Panc1 (cell line): ENCODE measurements at regions not wholly inside any gene's neighbourhood (a gene's known extent, or its start where the extent isn't known, plus 50 kb on each side); places are given as distances from the start of the nearest gene placed in this dataset.

Experiments used
- CTCF ChIP-seq: fragments of 450-650 bp; IDR thresholded peaks from 2 replicates; pipeline ENCODE4 v1.5.1; 2017; ENCODE audit warnings: mild to moderate bottlenecking
- POLR2AphosphoS5 ChIP-seq: IDR thresholded peaks from 2 replicates; pipeline ENCODE4 v1.6.1; 2012; ENCODE audit warnings: mild to moderate bottlenecking, low read depth, low read length, moderate library complexity
- SIN3A ChIP-seq: IDR thresholded peaks from 2 replicates; pipeline ENCODE4 v1.6.1; 2012; ENCODE audit warnings: low read depth, mild to moderate bottlenecking, low read length, moderate library complexity, borderline replicate concordance; ENCODE audit not compliant: insufficient read depth
- TCF7L2 ChIP-seq: IDR thresholded peaks from 2 replicates; pipeline ENCODE4 v1.6.1; 2011; ENCODE audit warnings: mild to moderate bottlenecking, low read depth, low read length, inconsistent platforms
- TF ChIP-seq, protein P1 (sequence below), 2 experiments: IDR thresholded peaks; 2 replicates each; pipeline ENCODE4 v1.6.1; 2011 to 2012; ENCODE audit warnings: low read depth in 2 of 2, control low read depth in 1 of 2, low read length in 1 of 2, mild to moderate bottlenecking in 1 of 2, moderate library complexity in 1 of 2; ENCODE audit not compliant: insufficient read depth in 1 of 2

GRCh38 chr20:51299413-51299812 lies 243.1 kb downstream of the NFATC2 start:
- TF ChIP-seq SIN3A (no peak), CTCF (no peak), POLR2AphosphoS5 (no peak), TCF7L2 (no peak)
- TF ChIP-seq, protein P1, sequence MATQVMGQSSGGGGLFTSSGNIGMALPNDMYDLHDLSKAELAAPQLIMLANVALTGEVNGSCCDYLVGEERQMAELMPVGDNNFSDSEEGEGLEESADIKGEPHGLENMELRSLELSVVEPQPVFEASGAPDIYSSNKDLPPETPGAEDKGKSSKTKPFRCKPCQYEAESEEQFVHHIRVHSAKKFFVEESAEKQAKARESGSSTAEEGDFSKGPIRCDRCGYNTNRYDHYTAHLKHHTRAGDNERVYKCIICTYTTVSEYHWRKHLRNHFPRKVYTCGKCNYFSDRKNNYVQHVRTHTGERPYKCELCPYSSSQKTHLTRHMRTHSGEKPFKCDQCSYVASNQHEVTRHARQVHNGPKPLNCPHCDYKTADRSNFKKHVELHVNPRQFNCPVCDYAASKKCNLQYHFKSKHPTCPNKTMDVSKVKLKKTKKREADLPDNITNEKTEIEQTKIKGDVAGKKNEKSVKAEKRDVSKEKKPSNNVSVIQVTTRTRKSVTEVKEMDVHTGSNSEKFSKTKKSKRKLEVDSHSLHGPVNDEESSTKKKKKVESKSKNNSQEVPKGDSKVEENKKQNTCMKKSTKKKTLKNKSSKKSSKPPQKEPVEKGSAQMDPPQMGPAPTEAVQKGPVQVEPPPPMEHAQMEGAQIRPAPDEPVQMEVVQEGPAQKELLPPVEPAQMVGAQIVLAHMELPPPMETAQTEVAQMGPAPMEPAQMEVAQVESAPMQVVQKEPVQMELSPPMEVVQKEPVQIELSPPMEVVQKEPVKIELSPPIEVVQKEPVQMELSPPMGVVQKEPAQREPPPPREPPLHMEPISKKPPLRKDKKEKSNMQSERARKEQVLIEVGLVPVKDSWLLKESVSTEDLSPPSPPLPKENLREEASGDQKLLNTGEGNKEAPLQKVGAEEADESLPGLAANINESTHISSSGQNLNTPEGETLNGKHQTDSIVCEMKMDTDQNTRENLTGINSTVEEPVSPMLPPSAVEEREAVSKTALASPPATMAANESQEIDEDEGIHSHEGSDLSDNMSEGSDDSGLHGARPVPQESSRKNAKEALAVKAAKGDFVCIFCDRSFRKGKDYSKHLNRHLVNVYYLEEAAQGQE (IDR thresholded peaks at IDR 0.05; ENCODE audit: insufficient read depth in 1 of 2, low read depth in 2 of 2, low read length in 1 of 2) = no peak
